ENCODE measurements at regions not wholly inside any gene's neighbourhood (a gene's known extent, or its start where the extent isn't known, plus 50 kb on each side); places are given as distances from the start of the nearest gene placed in this dataset.

DNA sequence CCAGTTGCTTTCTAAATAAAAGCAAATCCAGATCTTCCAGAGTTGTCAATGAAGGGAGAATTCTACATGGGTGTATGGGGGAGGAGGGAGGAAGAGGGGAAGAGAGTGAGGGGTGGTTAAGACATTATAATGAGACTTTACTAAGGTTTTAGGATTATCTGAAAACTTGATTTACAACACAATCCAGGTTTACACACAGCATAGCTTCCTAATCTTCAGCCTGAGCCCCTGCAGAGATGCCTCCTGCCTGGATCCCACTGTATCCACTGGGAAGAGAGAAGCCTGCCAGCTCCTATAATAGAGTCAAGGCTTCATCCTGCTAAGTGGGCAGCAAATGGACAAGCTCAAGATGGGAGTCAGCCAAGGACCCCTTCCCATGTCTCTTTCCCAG is 85.6 kb upstream of the KIT start:
- TF ChIP-seq, protein P1, sequence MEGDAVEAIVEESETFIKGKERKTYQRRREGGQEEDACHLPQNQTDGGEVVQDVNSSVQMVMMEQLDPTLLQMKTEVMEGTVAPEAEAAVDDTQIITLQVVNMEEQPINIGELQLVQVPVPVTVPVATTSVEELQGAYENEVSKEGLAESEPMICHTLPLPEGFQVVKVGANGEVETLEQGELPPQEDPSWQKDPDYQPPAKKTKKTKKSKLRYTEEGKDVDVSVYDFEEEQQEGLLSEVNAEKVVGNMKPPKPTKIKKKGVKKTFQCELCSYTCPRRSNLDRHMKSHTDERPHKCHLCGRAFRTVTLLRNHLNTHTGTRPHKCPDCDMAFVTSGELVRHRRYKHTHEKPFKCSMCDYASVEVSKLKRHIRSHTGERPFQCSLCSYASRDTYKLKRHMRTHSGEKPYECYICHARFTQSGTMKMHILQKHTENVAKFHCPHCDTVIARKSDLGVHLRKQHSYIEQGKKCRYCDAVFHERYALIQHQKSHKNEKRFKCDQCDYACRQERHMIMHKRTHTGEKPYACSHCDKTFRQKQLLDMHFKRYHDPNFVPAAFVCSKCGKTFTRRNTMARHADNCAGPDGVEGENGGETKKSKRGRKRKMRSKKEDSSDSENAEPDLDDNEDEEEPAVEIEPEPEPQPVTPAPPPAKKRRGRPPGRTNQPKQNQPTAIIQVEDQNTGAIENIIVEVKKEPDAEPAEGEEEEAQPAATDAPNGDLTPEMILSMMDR (IDR thresholded peaks at IDR 0.05), result no peak
- no peak for TF ChIP-seq EZH2 (IDR thresholded peaks at IDR 0.05)

Data from neural progenitor cell (in vitro differentiated cells).